HG02973 (cell line): ENCODE measurements at regions not wholly inside any gene's neighbourhood (a gene's known extent, or its start where the extent isn't known, plus 50 kb on each side); places are given as distances from the start of the nearest gene placed in this dataset.

Experiments used
- ATAC-seq: cut with Tn5 transposase; IDR thresholded peaks from one replicate; pipeline ENCODE4 v1.9.1; 2021; ENCODE audit warnings: moderate library complexity; ENCODE audit not compliant: unreplicated experiment

DNA sequence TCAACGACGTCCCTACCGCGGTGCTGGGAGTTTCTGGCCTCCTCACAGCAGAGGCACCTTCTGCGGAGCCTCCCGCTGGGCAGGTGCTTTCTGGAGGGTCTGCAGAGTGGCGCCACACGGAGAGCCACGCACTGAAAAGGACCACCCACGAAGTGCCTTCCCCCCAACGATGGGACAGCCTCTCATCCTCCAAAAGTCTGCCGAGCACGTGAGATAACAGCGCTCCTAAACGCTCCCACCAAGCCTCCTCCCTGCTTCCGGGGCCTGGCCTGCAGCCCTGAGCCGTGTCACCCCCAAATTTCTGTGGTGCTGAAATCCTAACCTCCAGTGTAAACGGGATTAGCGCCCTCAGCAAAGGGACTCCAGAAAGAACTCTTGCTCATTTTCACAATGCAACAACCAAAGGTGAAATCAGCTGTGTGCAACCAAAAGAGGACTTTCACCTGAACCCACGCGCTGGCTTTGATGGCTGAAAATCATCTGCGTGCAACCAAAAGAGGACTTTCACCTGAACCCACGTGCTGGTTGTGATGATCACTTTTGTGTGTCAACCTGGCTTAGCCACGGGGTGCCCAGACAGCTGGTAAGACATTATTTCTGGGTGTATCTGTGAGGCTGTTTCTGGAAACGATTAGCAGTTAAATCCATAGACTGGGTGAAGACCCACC lies 924.6 kb downstream of the BRD1 start:
- ATAC-seq: no peak

DNA sequence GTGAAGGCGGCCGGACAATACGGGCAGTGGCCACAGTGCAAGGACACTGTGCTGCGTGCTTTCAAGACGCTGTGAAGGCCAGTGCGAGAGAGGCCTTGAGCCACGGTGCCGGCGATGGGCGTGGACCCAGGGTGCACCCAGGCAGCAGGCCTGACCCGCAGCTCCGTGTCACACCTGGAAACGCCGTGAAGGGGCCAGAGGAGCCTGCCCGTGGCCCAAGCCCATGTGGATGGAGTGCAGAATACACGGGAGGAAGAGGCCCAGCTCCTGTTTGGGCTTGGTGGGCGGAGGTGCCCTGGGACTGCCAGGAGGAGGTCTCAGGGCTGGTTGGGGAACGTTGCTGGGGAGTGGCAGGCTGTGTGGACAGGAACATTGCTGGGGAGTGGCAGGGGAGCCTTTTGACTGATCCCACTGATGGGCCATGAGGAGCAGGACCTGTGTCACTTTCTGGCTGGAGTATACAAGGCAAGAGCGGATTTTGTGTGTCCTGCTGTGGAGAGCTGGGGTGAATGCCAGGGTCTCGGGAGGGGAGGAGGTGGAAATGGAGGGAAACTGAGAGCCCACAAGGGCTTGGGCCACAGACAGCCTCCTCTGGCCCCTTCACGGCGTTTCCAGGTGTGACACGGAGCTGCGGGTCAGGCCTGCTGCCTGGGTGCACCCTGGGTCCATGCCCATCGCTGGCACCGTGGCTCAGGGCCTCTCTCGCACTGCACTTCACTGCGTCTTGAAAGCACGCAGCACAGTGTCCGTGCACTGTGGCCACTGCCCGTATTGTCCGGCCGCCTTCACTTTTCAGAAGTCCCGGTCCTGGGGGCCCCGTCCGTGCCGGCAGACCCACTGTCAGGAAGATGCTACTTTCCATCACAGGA lies 925.4 kb downstream of the BRD1 start:
- ATAC-seq: no peak

DNA sequence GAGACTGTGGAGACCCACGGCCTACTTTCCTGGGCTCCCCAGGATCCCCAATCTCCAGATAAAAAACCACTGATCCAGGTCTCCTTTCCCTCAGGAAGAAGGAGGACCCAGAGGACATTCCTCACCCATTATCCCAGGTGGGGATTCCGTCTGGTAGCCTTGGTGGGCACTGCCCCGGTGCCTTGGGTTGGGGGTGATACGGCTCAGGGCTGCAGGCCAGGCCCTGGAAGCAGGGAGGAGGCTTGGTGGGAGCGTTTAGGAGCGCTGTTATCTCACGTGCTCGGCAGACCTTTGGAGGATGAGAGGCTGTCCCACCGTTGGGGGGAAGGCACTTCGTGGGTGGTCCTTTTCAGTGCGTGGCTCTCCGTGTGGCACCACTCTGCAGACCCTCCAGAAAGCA lies 926.3 kb downstream of the BRD1 start:
- no peak for ATAC-seq

DNA sequence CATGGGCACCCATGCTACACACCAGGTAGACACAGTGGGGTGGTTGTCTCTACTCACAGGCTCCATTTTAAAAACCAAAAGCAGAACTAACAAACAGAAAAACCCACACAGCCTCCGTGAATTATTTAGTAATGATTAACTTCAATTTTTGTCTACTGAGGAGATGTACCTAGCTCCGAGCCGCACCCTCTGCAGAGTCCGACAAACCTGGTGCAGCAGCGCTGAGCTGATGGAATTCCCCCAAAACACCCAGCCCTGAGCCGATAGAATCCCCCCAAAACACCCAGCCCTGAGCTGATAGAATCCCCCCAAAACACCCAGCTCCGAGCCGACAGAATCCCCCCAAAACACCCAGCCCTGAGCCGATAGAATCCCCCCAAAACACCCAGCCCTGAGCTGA lies 927.0 kb downstream of the BRD1 start:
- ATAC-seq: no peak

DNA sequence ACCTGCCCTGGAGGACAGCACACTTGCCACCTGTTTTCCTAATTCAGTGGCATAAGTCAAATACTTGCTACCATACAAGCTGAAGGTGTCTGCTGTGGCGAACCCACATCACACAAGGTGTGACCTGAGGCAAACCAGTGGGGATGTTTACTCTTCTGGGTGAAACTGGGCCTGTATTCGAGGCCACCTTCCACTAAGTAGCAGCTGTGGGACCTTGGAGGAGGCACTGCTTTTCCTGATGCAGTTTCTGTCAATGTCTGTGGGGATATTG lies 927.4 kb downstream of the BRD1 start:
- no peak for ATAC-seq

DNA sequence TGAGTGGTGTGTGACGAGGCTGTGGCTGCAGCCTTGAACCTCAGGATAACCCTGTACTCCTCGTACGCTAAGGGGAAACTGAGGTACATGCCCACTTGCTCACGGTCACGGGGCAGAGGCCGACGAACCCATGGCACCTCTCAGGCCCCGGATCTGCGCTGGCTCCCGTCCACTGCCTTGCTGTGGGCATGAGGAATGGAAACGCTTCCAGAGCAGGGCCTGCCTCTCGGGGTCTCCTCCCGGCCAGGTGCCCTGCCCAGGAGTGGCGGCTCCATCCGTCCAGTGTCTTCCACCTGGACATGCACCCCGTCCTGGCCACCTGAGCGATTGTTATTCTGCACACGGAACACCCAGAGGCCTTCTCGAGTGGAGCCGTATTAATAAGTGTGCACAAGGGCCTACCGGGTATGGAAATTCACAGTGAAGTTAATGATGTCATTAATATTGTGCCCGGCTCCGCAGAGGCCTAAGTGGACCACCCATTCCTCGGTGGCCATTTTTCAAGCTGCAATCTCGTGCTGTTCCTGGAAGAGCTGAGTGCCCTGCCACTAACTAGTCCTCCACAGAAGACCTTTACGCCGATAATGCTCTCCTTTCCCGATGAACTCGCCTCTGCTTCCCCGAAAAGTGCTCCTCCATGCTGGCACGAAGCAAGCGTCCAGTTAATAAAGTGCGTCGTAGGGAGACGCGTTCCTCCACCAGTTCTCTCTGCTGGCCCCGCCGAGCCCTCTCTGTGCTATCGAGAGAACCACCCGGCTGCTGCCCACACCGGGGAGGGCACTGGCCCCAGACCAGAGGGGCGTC lies 927.9 kb downstream of the BRD1 start:
- ATAC-seq: no peak

DNA sequence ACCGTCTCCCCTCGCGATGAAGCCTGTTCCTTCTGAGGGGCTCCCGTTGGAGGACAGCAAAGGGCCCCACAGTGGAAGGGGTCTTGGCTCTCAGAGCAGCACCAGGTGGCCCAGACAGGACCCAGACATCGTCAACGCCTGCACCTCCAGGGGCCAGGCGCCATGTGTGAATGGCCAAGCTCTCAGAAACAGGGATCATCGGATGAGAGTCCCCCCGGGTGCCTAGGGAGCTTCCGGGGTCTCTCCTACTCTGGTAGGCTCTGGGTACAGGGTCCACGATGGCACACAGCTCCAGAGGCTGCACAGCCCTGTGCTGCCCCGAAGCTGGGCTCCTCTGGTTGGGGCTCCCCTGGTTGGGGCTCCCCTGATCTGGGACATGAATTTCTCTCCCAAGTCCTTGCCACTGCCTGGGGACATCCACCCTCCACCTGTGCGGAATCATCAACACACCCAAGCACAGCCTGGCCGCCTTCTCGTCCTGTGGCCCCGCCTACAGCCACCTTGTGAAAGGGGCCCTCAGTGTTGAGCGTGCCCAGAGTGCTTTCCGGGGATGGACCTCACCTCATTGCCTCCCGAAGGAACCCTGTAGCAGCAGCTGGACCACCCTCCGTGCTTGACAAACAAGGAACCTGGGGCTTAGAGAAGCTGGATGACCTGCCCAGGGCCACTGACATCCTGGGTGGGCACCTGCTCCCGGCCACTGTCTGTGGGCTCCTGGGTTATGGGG lies 929.0 kb downstream of the BRD1 start:
- ATAC-seq: no peak

DNA sequence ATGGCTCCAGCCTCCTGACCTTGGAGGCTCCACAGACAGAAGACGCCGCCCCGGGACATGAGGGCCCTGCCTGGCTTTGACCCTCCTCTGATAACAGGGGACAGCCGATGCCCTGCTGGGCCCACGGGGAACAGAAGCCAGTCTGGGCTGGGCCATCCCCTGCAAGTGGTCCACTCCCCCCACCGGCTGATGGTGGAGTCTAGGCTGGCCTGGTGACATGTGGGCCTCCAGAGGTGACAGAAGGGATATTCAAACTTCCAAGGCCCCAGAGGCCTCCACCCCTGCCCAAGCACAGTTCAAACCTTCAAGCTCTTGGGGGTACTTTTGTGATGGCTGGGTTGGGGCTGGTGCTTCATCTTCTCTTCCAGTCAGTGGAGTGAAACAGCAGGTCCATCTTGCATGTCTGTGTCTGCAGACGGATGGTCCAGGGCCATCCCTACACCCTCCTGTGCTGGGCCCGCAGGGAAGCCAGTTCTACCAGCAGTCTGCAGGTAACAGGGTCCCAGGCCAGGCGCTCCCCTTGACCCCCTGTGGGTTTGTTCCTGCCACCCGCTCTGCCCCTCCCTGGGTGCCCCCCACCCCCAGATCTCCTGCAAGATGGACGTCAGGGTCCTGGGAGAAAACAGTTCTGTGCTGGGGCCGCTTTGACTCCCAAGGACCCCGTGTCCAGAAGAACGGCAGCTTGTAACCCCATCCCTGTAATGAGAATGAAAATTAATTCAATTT lies 929.9 kb downstream of the BRD1 start:
- no peak for ATAC-seq

DNA sequence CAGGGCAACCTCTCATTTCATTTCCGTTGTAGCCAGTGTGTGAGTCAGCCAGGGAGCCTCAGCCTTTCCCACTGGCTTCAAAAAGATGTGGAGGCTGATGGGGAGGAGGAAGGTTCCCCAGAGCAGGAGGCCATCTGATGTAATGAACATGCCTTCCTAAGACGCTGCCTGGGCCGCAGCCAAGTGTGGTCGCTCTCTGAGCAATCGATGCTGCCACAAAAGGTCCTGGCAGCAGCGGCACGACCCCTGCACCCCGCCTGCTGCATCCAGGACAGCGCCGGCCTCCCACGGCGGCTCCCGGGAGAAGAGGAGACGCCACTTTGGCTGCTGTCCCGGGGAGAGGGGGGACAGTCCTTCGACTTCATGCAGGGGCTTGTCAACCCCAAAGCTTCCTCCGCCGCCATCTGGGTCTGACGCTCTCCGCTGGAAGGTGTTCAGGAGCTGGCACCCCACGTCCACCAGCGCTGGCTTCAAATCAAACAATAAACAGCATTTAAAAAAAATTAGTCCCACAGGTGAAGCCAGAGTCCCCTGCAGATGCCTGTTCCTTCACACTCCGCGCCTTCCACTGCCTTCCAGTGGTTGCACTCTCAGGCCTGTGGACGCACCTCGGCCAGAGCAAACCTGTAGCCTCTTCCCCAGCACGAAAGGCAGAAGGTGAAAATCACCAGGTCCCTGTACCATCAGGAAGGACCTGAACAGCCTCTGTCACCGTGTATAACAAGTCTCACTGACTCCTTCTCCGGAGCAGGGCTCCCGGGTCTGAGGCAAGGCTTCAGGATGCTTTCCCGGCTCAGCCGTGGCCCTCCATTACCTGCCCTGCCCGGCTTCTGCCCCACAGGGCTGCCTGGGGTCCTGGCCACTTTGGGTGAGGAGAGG lies 930.7 kb downstream of the BRD1 start:
- ATAC-seq: no peak

DNA sequence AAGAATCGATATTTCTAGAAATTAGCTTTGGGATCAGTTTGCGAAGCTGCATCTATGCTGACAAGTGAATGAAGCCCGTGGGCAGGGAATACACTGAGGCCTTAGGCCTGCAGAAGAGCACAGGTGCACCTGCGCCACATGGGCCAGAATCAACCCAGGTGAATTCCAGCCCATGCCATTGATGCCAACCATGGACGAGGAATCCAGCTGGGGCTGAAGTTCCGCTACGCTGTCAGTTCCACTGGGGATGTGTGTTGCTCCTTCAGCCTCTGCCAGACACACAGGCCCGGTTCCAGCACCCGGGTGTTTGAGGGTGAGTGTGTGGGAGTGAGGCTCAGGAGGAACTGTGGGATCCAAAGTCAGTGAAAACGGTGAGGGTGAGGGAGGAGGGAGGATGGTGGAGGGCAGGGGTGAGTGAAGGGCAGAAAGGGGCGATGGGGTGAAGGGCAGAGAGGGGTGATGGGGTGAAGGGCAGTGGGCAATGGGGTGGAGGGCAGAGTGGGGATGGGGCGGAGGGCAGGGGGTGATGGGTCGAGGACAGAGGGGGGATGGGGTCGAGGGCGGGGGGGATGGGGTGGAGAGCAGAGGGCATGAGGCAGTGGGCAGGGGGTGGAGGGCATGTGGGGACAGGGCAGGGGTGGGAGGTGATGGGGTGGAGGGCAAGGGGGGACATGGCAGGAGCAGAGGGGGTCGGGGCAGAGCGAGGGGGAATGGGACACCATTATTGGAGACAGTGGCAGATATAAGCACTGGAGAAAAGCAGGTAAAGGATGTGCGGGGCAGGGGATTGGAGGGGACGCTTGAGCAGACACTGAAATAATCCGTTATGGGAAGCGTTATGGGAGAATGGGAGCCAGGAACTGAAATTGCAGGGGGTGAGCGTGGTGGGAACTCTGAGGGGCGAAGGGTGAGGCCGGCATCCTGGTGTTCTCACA lies 931.6 kb downstream of the BRD1 start:
- ATAC-seq: no peak

DNA sequence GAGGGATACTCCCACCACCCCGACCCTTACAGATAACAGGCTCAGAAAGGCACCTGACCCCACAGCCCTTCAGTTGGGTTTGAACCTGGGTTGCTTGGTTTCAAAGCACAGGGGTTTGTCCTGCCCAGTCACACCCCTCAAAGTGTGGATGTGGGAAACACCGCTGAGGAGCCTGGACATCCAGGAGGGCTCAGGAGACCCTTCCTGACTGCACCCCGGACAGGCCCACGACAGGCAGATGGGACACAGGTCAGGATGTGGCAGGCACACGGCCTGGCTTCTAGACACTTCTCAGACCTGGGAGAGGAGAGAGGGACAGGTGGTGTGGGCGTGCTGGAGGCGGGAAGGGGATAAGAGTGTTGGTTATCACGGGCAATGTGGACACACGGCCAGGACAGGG lies 932.3 kb downstream of the BRD1 start:
- ATAC-seq: no peak

DNA sequence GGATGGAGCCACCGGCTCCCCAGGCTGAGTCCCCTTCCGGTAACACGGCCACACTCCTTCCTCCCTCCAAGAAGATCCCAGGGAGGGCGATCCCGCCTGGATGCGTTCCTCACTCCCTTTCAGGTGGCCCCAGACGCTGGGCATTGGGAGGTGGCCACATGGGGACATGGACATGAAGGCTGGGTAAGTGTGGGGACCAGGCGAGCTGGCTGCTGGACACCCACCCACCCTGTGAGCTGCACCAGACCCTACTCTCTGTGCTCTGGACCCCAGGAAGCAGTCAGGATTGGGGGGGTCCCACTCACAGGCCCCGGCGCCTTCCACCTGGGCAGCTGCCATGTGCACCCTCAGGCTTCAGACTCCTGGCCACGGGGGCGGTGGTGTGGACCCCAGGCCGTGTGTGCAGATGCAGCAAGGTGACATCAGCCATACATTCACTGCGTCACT lies 932.8 kb downstream of the BRD1 start:
- no peak for ATAC-seq

DNA sequence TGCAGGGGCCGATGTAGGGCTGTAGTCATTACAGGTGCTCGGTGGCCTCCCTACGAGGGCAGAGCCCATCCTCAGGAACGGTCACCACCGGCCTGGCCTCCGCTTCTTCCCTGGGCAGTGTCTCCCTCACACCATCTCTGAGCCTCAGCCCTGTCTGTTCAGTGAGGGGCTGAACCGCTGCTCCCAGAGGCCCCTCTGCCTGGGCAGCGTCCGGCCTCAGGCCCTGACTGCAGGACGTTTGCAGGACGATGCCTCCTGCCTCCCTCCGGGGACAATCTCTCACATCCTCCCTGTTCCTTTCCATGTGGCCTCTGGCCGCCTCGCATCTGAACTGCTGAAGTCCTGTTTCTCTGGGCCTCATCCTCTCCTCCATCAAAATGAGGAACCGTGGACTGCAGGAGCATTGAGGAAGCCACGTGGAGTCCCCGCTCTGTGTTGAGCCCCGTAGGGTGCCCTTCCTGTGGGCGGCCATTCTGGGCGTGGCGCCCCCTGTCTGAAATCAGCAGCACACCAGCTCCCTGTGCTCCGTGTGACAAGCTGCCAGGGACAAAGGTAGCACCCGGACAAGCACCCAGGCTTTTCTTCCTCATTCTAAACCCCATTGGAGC lies 933.5 kb downstream of the BRD1 start:
- ATAC-seq: no peak

DNA sequence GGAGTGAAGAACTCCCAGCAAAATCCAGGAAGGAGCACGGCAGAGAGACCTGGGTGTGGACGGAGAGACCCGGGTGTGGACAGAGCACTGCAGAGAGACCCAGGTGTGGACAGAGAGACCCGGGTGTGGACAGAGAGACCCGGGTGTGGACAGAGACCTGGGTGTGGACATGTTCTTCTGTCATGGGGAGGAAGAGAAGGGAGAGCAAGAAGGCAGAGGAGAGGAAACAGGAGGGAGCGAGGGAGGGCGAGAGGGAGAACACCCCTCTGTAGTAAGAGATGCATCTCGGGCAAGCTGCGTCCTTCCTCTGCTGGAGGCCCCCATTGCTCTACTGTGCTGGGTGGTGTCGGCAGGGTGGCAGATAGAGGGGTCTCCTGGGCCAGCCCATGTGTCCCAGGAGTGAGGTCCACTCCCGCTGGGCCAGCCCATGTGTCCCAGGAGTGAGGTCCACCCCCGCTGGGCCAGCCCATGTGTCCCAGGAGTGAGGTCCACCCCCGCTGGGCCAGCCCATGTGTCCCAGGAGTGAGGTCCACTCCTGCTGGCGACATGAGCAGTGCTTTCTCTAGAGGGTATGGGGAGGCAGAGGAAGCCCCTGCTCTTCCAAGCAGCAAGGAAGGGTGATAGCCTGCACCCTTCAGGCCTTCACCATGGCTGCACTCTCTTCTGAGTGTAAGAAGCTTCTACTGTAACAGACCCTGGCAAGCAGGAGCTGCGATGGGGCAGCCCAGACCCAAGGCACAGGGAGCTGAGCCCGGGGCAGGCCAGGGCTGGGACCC lies 934.2 kb downstream of the BRD1 start:
- ATAC-seq: no peak

DNA sequence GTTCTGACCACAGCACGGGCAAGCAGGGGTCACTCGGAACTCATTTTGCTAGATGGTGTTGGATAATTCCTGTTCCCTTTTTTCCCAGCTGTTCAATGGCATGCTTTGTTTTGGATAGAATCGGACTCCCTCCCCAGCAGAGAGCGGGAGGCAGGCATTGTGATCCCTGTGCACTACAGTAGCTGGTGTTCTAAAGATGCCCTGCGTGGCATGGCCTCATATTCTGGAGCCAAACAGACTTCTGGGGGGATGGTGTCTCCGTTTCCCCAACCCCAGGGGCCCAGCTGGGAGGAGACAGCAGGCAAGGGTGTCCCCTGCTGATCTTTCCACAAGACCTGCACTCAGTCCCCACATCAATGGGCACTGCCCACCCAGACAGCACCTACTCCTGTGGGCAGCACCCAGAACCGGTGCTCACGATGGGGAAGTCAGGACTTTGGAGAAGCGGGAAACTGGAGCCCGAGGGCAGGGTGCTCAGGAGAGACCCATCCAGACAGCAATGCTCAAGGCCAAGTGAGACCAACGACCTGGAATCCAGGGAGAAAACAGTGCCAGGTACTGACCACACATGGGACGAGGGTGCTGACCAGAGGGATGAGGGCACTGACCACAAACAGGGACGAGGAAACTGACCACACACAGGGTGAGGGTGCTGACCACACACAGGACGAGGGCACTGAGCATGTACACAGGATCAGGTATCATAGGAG lies 934.9 kb downstream of the BRD1 start:
- no peak for ATAC-seq

DNA sequence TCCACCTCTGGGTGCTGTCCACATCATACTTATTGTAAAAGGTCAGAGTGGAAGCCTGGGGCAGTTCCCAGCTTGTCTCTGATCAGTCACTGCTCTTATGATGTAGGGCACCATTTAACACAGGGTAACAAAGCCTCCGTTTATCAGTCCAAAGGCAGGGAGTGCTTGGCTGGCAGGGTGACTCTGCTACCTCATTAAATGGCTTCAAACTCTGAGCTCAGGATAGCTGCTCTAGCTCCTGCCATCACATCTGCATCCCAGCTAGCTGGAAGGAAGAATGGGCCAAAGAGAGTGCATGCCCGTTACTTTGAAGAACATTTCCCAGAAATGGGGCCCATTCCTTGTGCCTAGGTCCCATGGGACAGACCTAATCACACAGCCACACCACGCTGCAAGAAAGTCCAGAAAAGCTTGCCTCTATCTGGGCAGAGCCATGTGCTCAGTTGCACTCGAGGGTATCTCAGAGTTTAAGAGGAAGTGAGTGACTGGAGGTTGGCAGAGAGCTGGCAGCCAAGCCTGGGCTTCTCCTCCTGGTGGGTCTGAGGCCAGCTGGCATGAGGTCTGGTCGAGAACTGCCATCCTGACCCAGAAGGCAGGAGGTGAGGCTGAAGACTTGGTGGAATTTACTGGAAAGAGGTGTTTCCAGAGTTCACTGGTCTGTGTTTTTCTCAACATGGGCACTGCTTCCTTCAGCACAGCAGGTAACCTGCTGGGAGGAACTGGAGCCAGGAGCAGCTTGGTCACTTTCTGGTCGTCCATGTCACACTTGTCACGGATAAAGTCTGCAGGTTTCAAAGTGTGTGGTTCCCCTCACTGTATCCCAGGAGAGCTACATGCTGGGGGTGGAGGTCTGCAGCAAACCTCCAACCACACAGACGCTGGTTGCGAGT lies 935.7 kb downstream of the BRD1 start:
- ATAC-seq: no peak
